IMR-90 (cell line): ENCODE measurements at regions not wholly inside any gene's neighbourhood (a gene's known extent, or its start where the extent isn't known, plus 50 kb on each side); places are given as distances from the start of the nearest gene placed in this dataset.

Experiments
- ATAC-seq: fragments of 200-7000 bp; cut with Tn5 transposase; 2 replicates; pipeline ENCODE4 v1.9.1; 2020; ENCODE audit warnings: low read depth, mild to moderate bottlenecking, moderate library complexity
- BruUV-seq: library from RNA; stranded (reverse); fragments of 400-500 nt; replicated peaks from 2 replicates; lab custom pipeline; 2021; lab: Mats Ljungman, UMichigan
- CTCF ChIA-PET: fragments of 300-600 bp; formaldehyde crosslinking; extraction: SDS; loops from one replicate; lab custom pipeline; 2021; ENCODE audit warnings: antibody characterized with exemption; lab: Yijun Ruan, JAX
- POLR2A ChIA-PET: fragments of 300-600 bp; sonication (Branson Sonifier 250); formaldehyde crosslinking; loops from one replicate; lab custom pipeline; 2022; ENCODE audit warnings: antibody characterized with exemption; ENCODE audit not compliant: unreplicated experiment; lab: Charles Lee
- DNase-seq: peaks from one replicate; pipeline ENCODE4 v3.0.0; 2013
- H2AFZ ChIP-seq: replicated peaks from 2 replicates; pipeline ENCODE3; 2013; ENCODE audit warnings: low read length, mild to moderate bottlenecking; ENCODE audit not compliant: poor library complexity
- H2AK5ac ChIP-seq: 2 replicates; pipeline ENCODE4 v1.6.1; 2013; ENCODE audit warnings: low read depth, low read length, inconsistent platforms
- H2AK9ac ChIP-seq: replicated peaks from 2 replicates; pipeline ENCODE3; 2013; ENCODE audit warnings: mild to moderate bottlenecking, low read depth, low read length, moderate library complexity; ENCODE audit not compliant: poor library complexity
- H2BK120ac ChIP-seq: 2 replicates; pipeline ENCODE4 v1.6.1; 2013; ENCODE audit warnings: low read depth, low read length, inconsistent platforms
- H2BK15ac ChIP-seq: 3 replicates; pipeline ENCODE4 v1.6.1; 2013; ENCODE audit warnings: low read depth, low read length, inconsistent platforms
- H2BK20ac ChIP-seq: 2 replicates; pipeline ENCODE4 v1.6.1; 2013; ENCODE audit warnings: low read depth, mild to moderate bottlenecking, inconsistent platforms, low read length, moderate library complexity
- H2BK5ac ChIP-seq: 2 replicates; pipeline ENCODE4 v1.6.1; 2013; ENCODE audit warnings: mild to moderate bottlenecking, low read depth, low read length, inconsistent platforms; ENCODE audit not compliant: poor library complexity, severe bottlenecking
- H3K14ac ChIP-seq: replicated peaks from 2 replicates; pipeline ENCODE4 v1.6.1; 2013; ENCODE audit warnings: low read depth, low read length, inconsistent platforms
- H3K18ac ChIP-seq: 2 replicates; pipeline ENCODE4 v1.6.1; 2013; ENCODE audit warnings: low read depth, low read length, control low read depth
- H3K23ac ChIP-seq: 2 replicates; pipeline ENCODE4 v1.6.1; 2013; ENCODE audit warnings: low read depth, low read length, inconsistent platforms
- H3K27ac ChIP-seq: 2 replicates; pipeline ENCODE4 v1.5.1; 2013; ENCODE audit warnings: mild to moderate bottlenecking, control low read depth, low read length; ENCODE audit not compliant: insufficient read depth
- H3K27me3 ChIP-seq: 2 replicates; pipeline ENCODE4 v1.6.1; 2013; ENCODE audit warnings: low read length; ENCODE audit not compliant: control insufficient read depth, insufficient read depth
- H3K36me3 ChIP-seq: 2 replicates; pipeline ENCODE4 v1.6.1; 2013; ENCODE audit warnings: low read length, mixed read lengths; ENCODE audit not compliant: control insufficient read depth, insufficient read depth
- H3K4ac ChIP-seq: 2 replicates; pipeline ENCODE4 v1.6.1; 2013; ENCODE audit warnings: low read depth, low read length, inconsistent platforms
- H3K4me1 ChIP-seq: 2 replicates; pipeline ENCODE4 v1.6.1; 2013; ENCODE audit warnings: low read length, mixed read lengths; ENCODE audit not compliant: control insufficient read depth, insufficient read depth
- H3K4me2 ChIP-seq: 2 replicates; pipeline ENCODE4 v1.6.1; 2013; ENCODE audit warnings: low read depth, mild to moderate bottlenecking, control low read depth, low read length, moderate library complexity
- H3K4me3 ChIP-seq: 2 replicates; pipeline ENCODE4 v1.5.1; 2013; ENCODE audit warnings: low read depth, mild to moderate bottlenecking, control low read depth, low read length, moderate library complexity; ENCODE audit not compliant: insufficient read depth
- H3K56ac ChIP-seq: 2 replicates; pipeline ENCODE4 v1.6.1; 2013; ENCODE audit warnings: low read length, inconsistent platforms; ENCODE audit not compliant: insufficient read depth; ENCODE audit errors: extremely low read depth
- H3K79me1 ChIP-seq, 2 experiments: 2 replicates each; pipeline ENCODE4 v1.6.1; 2013; ENCODE audit warnings: low read length in 2 of 2, inconsistent platforms in 1 of 2, low read depth in 1 of 2
- H3K9ac ChIP-seq: 2 replicates; pipeline ENCODE4 v1.6.1; 2013; ENCODE audit warnings: low read depth, low read length, control low read depth
- H3K9me1 ChIP-seq: 2 replicates; pipeline ENCODE4 v1.6.1; 2013; ENCODE audit warnings: low read length, inconsistent platforms; ENCODE audit not compliant: insufficient read depth
- H3K9me3 ChIP-seq: 2 replicates; pipeline ENCODE4 v1.6.1; 2013; ENCODE audit warnings: low read length; ENCODE audit not compliant: control insufficient read depth, insufficient read depth
- H4K20me1 ChIP-seq: 2 replicates; pipeline ENCODE4 v1.6.1; 2013; ENCODE audit warnings: low read length, inconsistent platforms; ENCODE audit not compliant: insufficient read depth
- H4K5ac ChIP-seq: 2 replicates; pipeline ENCODE4 v1.6.1; 2013; ENCODE audit warnings: mild to moderate bottlenecking, low read depth, low read length, control low read depth
- H4K8ac ChIP-seq, 2 experiments: 2 replicates each; pipeline ENCODE4 v1.6.1; 2013; ENCODE audit warnings: low read depth in 2 of 2, low read length in 2 of 2, control low read depth in 1 of 2, inconsistent platforms in 1 of 2
- H4K91ac ChIP-seq: 2 replicates; pipeline ENCODE4 v1.6.1; 2013; ENCODE audit warnings: low read depth, low read length, inconsistent platforms; ENCODE audit not compliant: insufficient read depth
- BHLHE40 ChIP-seq: fragments of 150-350 bp; IDR thresholded peaks from 2 replicates; pipeline ENCODE4 v1.6.1; 2016; ENCODE audit warnings: mild to moderate bottlenecking, low read depth, low read length
- CHD1 ChIP-seq: IDR thresholded peaks from 2 replicates; pipeline ENCODE4 v1.6.1; 2012; ENCODE audit warnings: low read depth, low read length, improper control_type of control experiment
- FOS ChIP-seq: fragments of 150-350 bp; IDR thresholded peaks from 2 replicates; pipeline ENCODE4 v1.6.1; 2016; ENCODE audit warnings: low read depth, low read length
- MAFK ChIP-seq: IDR thresholded peaks from 2 replicates; pipeline ENCODE4 v1.6.1; 2012; ENCODE audit warnings: low read depth, low read length, improper control_type of control experiment
- MAZ ChIP-seq: IDR thresholded peaks from 2 replicates; pipeline ENCODE4 v1.6.1; 2012; ENCODE audit warnings: low read depth, mild to moderate bottlenecking, low read length, improper control_type of control experiment, moderate library complexity, borderline replicate concordance
- MXI1 ChIP-seq: IDR thresholded peaks from 2 replicates; pipeline ENCODE4 v1.6.1; 2012; ENCODE audit warnings: low read depth, mild to moderate bottlenecking, low read length, moderate library complexity, borderline replicate concordance
- NFE2L2 ChIP-seq: fragments of 150-350 bp; IDR thresholded peaks from 2 replicates; pipeline ENCODE4 v1.6.1; 2016; ENCODE audit warnings: low read depth, mild to moderate bottlenecking, low read length
- RAD21 ChIP-seq: IDR thresholded peaks from 2 replicates; pipeline ENCODE4 v1.6.1; 2012; ENCODE audit warnings: low read length, improper control_type of control experiment
- RFX5 ChIP-seq: IDR thresholded peaks from 2 replicates; pipeline ENCODE4 v1.8.0; 2012; ENCODE audit warnings: low read depth, mild to moderate bottlenecking, low read length, moderate library complexity
- SMC3 ChIP-seq: fragments of 150-350 bp; IDR thresholded peaks from 2 replicates; pipeline ENCODE4 v1.6.1; 2016; ENCODE audit warnings: low read depth, mild to moderate bottlenecking, antibody characterized with exemption, low read length, moderate library complexity
- WGBS, 2 experiments: methylation state at CpG; one replicate each; pipeline versions ENCODE4 v1.1.5 to v1.1.7; 2013; ENCODE audit warnings: missing lambda C conversion rate in 2 of 2; ENCODE audit not compliant: insufficient read length in 1 of 2; ENCODE audit errors: extremely low coverage in 2 of 2; 5-methylcytosine and 5-hydroxymethylcytosine counted together
- dilution Hi-C: fragments of 300-500 bp; cut with HindIII; formaldehyde crosslinking; loops from one replicate; pipeline ENCODE4 v1.14.3; 2018; ENCODE audit warnings: low sequenced_read_pairs; ENCODE audit not compliant: unreplicated experiment
- in situ Hi-C: fragments of 300-500 bp; cut with MboI; formaldehyde crosslinking; loops from 3 replicates; pipeline ENCODE4 v1.14.3; 2019; ENCODE audit warnings: low sequenced_read_pairs, inconsistent platforms, mixed read lengths
- intact Hi-C: fragments of 100-400 bp; cut with micrococcal nuclease; formaldehyde crosslinking; loops from 2 replicates; pipeline ENCODE4 v1.10.0; 2022
- TF ChIP-seq, protein P1 (sequence below): fragments of 150-350 bp; IDR thresholded peaks from 2 replicates; pipeline ENCODE4 v1.6.1; 2017; ENCODE audit warnings: mild to moderate bottlenecking, antibody characterized with exemption, low read length, low read depth
- TF ChIP-seq, protein P2 (sequence below): conservative IDR thresholded peaks from 2 replicates; pipeline ENCODE4 v1.5.1; 2012; ENCODE audit warnings: mild to moderate bottlenecking, low read depth, low read length, improper control_type of control experiment

DNA sequence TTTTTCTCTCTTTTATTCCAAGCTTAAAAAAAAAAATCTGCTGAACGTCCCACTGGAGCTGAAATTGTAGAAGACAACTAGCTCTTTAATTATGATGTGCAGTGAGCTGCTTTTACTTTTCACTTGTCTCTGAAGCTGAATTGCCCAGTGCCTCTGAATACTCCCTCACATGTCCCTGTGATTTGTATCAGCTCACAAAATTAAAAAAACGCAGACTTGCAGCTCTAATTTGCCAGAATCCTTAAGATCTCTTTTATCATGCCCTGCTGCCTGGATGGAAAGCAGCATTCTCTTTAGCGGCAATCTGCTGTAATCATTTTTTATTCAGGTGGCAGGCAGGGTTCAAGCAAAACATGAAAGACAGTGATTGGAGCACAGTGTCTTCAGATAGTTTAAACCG is 443.8 kb upstream of the SPTLC3 start:
- dilution Hi-C loops: no loop called here

More for the DNA sequence above, 443.8 kb upstream of the SPTLC3 start:
- Histone ChIP-seq H3K4me3 (no peak overlapping the region), H4K20me1 (no peaks in the 10 kb centered on the region), H3K4me1 (no peaks in the 10 kb centered on the region), H3K23ac (no peak overlapping the region), H2AFZ (no peak overlapping the region), H2BK120ac (no peak overlapping the region), H2AK5ac (no peak overlapping the region), H2AK9ac (no peak overlapping the region), H2BK20ac (no peak overlapping the region), H3K4me2 (no peak overlapping the region), H3K36me3 (no peaks in the 10 kb centered on the region), H3K56ac (no peak overlapping the region), H4K91ac (no peak overlapping the region), H3K27ac (no peak overlapping the region), H3K14ac (no peak overlapping the region), H3K18ac (no peak overlapping the region), H2BK15ac (no peak overlapping the region), H4K5ac (no peak overlapping the region), H3K79me1 (no peaks in the 10 kb centered on the region), H3K9ac (no peak overlapping the region), H4K8ac (no peak overlapping the region), H3K27me3 (no peaks in the 10 kb centered on the region), H2BK5ac (no peak overlapping the region), H3K4ac (no peak overlapping the region), H3K9me3 (peaks cover 9% of the 10 kb centered on the region; the same call in 1 of the 2 replicates), H3K9me1 (no peaks in the 10 kb centered on the region)
- ATAC-seq (no peak), DNase-seq (no peak)
- intact Hi-C loops (no loop called here), in situ Hi-C loops (no loop called here)
- CTCF ChIA-PET: interaction anchor here (0.7 kb wide), 1 partner anchor 1161 kb away, joined by 3 read pairs; no protein-coding TSS in a partner anchor
- no peak for TF ChIP-seq MXI1
- TF ChIP-seq, protein P1, sequence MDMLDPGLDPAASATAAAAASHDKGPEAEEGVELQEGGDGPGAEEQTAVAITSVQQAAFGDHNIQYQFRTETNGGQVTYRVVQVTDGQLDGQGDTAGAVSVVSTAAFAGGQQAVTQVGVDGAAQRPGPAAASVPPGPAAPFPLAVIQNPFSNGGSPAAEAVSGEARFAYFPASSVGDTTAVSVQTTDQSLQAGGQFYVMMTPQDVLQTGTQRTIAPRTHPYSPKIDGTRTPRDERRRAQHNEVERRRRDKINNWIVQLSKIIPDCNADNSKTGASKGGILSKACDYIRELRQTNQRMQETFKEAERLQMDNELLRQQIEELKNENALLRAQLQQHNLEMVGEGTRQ: no peak
- TF ChIP-seq FOS: no peak
- TF ChIP-seq MAZ: no peak
- no peak for TF ChIP-seq RAD21
- no peak for TF ChIP-seq BHLHE40
- no peak for TF ChIP-seq CHD1
- TF ChIP-seq SMC3: no peak
- TF ChIP-seq RFX5: no peak
- no peak for TF ChIP-seq NFE2L2
- no peak for TF ChIP-seq MAFK
- TF ChIP-seq, protein P2, sequence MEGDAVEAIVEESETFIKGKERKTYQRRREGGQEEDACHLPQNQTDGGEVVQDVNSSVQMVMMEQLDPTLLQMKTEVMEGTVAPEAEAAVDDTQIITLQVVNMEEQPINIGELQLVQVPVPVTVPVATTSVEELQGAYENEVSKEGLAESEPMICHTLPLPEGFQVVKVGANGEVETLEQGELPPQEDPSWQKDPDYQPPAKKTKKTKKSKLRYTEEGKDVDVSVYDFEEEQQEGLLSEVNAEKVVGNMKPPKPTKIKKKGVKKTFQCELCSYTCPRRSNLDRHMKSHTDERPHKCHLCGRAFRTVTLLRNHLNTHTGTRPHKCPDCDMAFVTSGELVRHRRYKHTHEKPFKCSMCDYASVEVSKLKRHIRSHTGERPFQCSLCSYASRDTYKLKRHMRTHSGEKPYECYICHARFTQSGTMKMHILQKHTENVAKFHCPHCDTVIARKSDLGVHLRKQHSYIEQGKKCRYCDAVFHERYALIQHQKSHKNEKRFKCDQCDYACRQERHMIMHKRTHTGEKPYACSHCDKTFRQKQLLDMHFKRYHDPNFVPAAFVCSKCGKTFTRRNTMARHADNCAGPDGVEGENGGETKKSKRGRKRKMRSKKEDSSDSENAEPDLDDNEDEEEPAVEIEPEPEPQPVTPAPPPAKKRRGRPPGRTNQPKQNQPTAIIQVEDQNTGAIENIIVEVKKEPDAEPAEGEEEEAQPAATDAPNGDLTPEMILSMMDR: no peak
- WGBS, 2 experiments: no CpG with 5 or more reads among the region's 4 CpGs
- no TSS peak for BruUV-seq
- POLR2A ChIA-PET: no interaction called here
